ENCODE measurements at regions not wholly inside any gene's neighbourhood (a gene's known extent, or its start where the extent isn't known, plus 50 kb on each side); places are given as distances from the start of the nearest gene placed in this dataset.

DNA sequence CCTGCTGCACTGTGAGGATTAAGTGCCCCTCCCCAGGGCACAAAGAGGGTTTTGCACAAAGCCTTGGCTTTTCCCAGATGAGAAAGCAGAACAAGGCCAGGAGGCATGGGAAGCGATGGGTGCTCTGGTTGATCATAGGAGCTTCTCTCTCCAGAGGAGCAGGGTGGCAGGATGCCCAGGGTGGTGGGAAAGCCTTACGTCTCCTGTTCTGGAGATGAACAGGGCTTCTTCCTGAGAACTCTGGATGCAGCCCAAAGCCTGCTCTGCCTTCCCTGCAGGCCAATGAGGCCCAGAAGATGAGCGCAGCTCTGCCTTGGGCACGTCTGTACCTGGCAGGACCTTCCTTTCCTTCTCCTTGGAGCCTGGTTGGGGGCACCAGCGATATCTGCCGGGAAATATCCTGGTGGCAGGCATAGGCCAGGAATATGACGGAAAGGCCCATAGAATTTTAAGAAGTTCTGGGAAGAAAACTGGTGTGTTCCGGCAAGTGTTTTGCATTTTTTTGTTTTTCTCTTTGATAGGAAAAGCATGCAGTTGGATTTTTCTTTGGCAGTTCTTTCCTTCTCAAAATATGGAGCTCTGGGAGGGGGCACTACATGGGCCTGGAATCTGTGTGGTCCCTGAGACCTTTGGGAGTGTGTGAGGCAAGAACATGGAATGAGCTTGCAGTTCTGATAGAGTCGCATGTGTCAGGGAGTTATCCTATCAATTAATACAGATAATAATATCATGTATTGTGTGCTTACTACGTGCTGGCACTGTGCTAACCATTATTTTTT is 253.2 kb upstream of the KLF4 start:
- Histone ChIP-seq H4K91ac (ENCODE audit: insufficient read length, low read depth, low read length) (no peak overlapping the region), H2BK15ac (ENCODE audit: low read depth, low read length) (no peak overlapping the region), H3K23ac (ENCODE audit: insufficient read length, low read depth, low read length) (no peak overlapping the region), H2BK12ac (ENCODE audit: insufficient read length, low read depth, low read length) (no peak overlapping the region), H2AFZ (ENCODE audit: low read length) (no peak overlapping the region), H4K20me1 (ENCODE audit: control insufficient read depth, insufficient read depth, insufficient read length) (no peaks in the 10 kb centered on the region), H3K14ac (ENCODE audit: insufficient read depth, low read length) (no peak overlapping the region), H3K27me3 (ENCODE audit: insufficient read depth, low read length) (no peaks in the 10 kb centered on the region), H3K9ac (ENCODE audit: extremely low read depth, insufficient read length, low read length) (no peak overlapping the region), H3K4me2 (ENCODE audit: insufficient read depth, insufficient read length, low read length) (no peak overlapping the region), H3K4ac (ENCODE audit: low read depth, low read length) (no peak overlapping the region), H4K8ac (replicated peaks; ENCODE audit: insufficient read length, low read depth, low read length) (no peak overlapping the region), H2AK5ac (ENCODE audit: insufficient read length, low read length) (no peak overlapping the region), H3K18ac (ENCODE audit: insufficient read length, low read depth, low read length) (no peak overlapping the region), H3K79me2 (ENCODE audit: insufficient read depth, low read length) (no peaks in the 10 kb centered on the region), H3K9me3 (ENCODE audit: control insufficient read depth, low read depth, low read length) (no peaks in the 10 kb centered on the region), H2BK20ac (ENCODE audit: low read depth, low read length, poor library complexity, severe bottlenecking) (no peak overlapping the region), H3T11ph (ENCODE audit: low read length) (no peak overlapping the region), H4K5ac (ENCODE audit: insufficient read length, low read depth, low read length) (no peak overlapping the region), H3K4me1 (ENCODE audit: insufficient read depth, low read length) (no peaks in the 10 kb centered on the region), H3K79me1 (ENCODE audit: insufficient read depth, low read depth, low read length, poor library complexity, severe bottlenecking) (no peaks in the 10 kb centered on the region), H3K56ac (ENCODE audit: insufficient read length, low read depth, low read length) (no peak overlapping the region), H3K23me2 (ENCODE audit: insufficient read length, low read depth, low read length, poor library complexity, severe bottlenecking) (no peaks in the 10 kb centered on the region), H3K27ac (ENCODE audit: insufficient read length, low read depth, low read length) (no peak overlapping the region), H2BK120ac (ENCODE audit: low read depth, low read length, poor library complexity, severe bottlenecking) (no peak overlapping the region), H2BK5ac (ENCODE audit: insufficient read length, low read length) (no peak overlapping the region)
- WGBS (ENCODE audit: extremely low coverage, insufficient read length, low lambda C conversion rate): no CpG with 5 or more reads among the region's 10 CpGs
- TF ChIP-seq, protein P1, sequence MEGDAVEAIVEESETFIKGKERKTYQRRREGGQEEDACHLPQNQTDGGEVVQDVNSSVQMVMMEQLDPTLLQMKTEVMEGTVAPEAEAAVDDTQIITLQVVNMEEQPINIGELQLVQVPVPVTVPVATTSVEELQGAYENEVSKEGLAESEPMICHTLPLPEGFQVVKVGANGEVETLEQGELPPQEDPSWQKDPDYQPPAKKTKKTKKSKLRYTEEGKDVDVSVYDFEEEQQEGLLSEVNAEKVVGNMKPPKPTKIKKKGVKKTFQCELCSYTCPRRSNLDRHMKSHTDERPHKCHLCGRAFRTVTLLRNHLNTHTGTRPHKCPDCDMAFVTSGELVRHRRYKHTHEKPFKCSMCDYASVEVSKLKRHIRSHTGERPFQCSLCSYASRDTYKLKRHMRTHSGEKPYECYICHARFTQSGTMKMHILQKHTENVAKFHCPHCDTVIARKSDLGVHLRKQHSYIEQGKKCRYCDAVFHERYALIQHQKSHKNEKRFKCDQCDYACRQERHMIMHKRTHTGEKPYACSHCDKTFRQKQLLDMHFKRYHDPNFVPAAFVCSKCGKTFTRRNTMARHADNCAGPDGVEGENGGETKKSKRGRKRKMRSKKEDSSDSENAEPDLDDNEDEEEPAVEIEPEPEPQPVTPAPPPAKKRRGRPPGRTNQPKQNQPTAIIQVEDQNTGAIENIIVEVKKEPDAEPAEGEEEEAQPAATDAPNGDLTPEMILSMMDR (conservative IDR thresholded peaks at IDR 0.05): no peak
- no peak for DNase-seq
- Mint-ChIP-seq H3K36me3 (ENCODE audit: insufficient read depth in 1 of 3, low read depth in 3 of 3) (no peaks in the 10 kb centered on the region), H3K9me3 (no peaks in the 10 kb centered on the region), H3K27me3 (ENCODE audit: low read depth) (no peaks in the 10 kb centered on the region; the same call in none of the 2 replicates), H3K27ac (no peak overlapping the region), H3K4me3 (no peak overlapping the region), H3K4me1 (peaks cover 3 to 11% of the 10 kb centered on the region in 2 experiments; a peak in 3 of 4 replicates)
